Fibroblast of mammary gland (primary cell): ENCODE measurements at regions not wholly inside any gene's neighbourhood (a gene's known extent, or its start where the extent isn't known, plus 50 kb on each side); places are given as distances from the start of the nearest gene placed in this dataset.

Source experiments
- DNase-seq: peaks from one replicate; pipeline ENCODE4 v3.0.0-alpha.2; 2010; ENCODE audit warnings: low read depth
- H3K4me3 ChIP-seq: 2 replicates; pipeline ENCODE4 v1.5.1; 2011; ENCODE audit warnings: low read depth, mild to moderate bottlenecking, low read length, moderate library complexity; ENCODE audit not compliant: control insufficient read depth
- CTCF ChIP-seq: conservative IDR thresholded peaks from 2 replicates; pipeline ENCODE4 v1.5.1; 2011; ENCODE audit warnings: low read depth, low read length, inconsistent platforms; ENCODE audit not compliant: control insufficient read depth, insufficient read depth

DNA sequence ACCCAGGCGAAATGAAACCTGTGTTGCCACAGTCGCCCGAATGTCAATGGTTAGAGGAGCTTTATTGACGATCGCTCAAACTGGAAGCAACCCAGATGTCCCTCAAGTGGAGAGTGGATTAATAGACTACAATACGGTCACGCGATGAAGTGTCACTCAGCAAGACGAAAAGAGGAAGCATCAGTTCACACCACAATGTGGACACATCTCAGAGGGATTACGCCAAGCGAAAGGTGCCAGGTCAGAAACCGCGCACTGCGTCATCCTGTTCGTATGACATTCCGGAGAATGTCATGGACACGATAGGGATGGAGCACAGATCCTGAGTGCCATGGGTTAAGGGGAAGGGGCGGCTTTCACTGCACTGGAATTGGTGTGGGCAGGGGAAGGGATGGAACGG is 111.7 kb downstream of the HMX1 start:
- TF ChIP-seq CTCF: no peak
- DNase-seq: no peak
- H3K4me3 ChIP-seq: no peak overlapping the region

DNA sequence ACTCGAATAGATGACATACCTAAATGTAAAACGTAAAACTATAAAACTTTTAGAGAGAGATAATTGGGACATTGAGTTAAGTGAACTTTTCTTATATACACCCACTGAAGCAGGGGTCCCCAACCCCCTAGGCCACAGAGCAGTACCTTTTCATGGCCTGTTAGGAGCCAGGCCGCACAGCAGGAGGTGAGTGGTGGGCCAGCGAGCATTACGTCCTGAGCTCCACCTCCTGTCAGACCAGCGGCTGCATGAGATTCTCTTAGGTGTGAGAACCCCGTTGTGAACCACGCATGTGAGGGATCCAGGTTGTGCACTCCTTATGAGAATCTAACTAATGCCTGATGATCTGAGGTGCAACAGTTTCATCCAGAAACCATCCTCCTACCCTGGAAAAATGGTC is 114.8 kb downstream of the HMX1 start:
- DNase-seq: no peak
- no peak overlapping the region for H3K4me3 ChIP-seq
- no peak for TF ChIP-seq CTCF

- TF ChIP-seq CTCF: no peak
- no peak for DNase-seq
- no peak overlapping the region for H3K4me3 ChIP-seq
Observed at GRCh38 chr4:8754634-8755589, 116.7 kb downstream of the HMX1 start.

GRCh38 chr4:8748236-8748575 is 123.4 kb downstream of the HMX1 start:
- H3K4me3 ChIP-seq: no peak overlapping the region
- DNase-seq: no peak
- TF ChIP-seq CTCF: no peak

DNA sequence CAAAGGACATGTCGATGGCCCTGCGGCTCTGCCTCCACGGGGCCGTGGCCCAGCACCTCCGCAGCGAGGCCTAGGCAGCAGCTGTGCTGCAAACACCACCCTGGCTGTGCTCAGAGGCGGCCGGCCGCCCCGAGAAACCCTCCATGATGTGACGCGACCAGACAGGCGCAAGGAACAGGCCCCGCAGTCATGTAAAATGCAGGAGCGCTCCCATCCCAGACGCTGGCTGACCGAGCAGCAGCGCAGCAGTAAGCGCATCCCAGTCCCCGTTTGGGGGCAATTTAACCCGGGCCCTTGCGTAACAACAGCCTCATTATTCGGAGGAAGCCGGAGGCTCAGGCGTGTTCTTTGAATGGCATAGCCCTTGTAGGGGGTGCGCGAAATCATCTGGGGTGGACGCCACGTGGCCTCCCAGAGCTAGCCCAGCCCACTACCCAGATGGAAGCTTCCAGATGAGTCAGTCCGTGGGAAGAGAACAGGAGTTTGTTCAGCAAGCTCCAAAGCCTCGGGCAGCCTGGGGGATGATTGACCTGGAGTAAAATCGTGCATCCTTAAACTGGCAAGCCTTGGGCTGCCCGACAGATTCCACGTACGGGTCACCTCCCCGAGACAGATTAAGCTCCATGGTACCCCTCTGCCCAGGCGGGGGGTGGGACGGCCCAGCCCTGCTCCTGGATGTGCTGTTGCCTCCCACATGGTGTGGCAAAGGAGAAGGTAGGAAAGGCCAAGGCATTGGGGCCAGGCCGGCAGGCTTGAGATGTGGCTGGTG is 124.0 kb downstream of the HMX1 start:
- TF ChIP-seq CTCF: no peak
- H3K4me3 ChIP-seq: no peak overlapping the region
- DNase-seq: no peak

DNA sequence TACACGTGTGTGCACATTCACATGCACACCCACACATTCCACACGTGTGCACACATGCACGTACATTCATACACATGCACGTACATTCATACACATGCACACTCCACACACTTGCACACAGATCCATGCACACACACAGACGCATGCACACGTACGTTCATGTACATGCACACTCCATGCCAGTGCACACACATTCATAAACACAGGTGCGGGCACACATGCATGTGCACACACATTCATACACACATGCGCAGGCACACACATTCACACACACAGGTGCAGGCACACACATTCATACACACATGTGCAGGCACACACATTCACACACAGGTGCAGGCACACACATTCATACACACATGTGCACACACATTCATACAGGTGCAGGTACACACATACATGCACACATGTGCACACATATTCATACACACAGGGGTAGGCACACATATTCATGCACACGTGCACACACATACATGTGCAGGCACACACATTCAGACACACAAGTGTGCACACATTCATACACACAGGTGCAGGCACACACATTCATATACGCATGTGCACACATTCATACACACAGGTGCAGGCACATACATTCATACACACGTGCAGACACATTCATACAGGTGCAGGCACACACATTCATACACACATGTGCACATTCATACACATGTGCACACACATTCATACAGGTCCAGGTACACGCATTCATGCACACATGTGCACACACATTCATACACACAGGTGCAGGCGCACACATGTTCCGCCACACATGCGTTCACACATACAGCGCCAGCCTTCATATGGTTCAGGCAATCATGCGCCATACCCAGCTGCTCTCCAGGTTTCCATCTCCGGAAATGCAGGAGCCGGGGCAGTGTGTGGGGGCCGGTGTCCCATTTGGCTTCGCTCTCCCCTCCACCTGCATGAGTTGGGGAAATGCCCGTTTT is 124.8 kb downstream of the HMX1 start:
- no peak for TF ChIP-seq CTCF
- no peak overlapping the region for H3K4me3 ChIP-seq
- no peak for DNase-seq
